Neural cell (in vitro differentiated cells): ENCODE measurements at regions not wholly inside any gene's neighbourhood (a gene's known extent, or its start where the extent isn't known, plus 50 kb on each side); places are given as distances from the start of the nearest gene placed in this dataset.

Experiments
- H2AFZ ChIP-seq: fragments of 200-600, 300-800 bp; sonication (generic), shearing (Covaris generic); 2 replicates; pipeline ENCODE4 v1.6.0; 2014; ENCODE audit warnings: low read depth, mild to moderate bottlenecking, antibody characterized with exemption, low read length, moderate library complexity
- H3F3A ChIP-seq: fragments of 200-600 bp; shearing (Covaris generic); 2 replicates; pipeline ENCODE4 v1.6.1; 2016; ENCODE audit warnings: mild to moderate bottlenecking, moderate library complexity, mixed read lengths, antibody characterized with exemption, low read length; ENCODE audit not compliant: insufficient read depth, poor library complexity, severe bottlenecking
- H3K27ac ChIP-seq: fragments of 200-600, 300-800 bp; sonication (generic), shearing (Covaris generic); 2 replicates; pipeline ENCODE4 v1.5.1; 2014; ENCODE audit warnings: mild to moderate bottlenecking, low read length, moderate library complexity
- H3K27me3 ChIP-seq: fragments of 300-800, 200-600 bp; sonication (generic), shearing (Covaris generic); 2 replicates; pipeline ENCODE4 v1.6.0; 2014; ENCODE audit warnings: mild to moderate bottlenecking, low read depth, low read length, moderate library complexity; ENCODE audit not compliant: insufficient read depth
- H3K36me3 ChIP-seq: fragments of 300-800, 200-600 bp; sonication (generic), shearing (Covaris generic); 2 replicates; pipeline ENCODE4 v1.5.1; 2014; ENCODE audit warnings: mild to moderate bottlenecking, antibody characterized with exemption, low read length, moderate library complexity; ENCODE audit not compliant: insufficient read depth
- H3K4me2 ChIP-seq: fragments of 300-800, 200-600 bp; sonication (generic), shearing (Covaris generic); 2 replicates; pipeline ENCODE4 v1.6.0; 2014; ENCODE audit warnings: mild to moderate bottlenecking, low read length
- H3K4me3 ChIP-seq: fragments of 300-800, 200-600 bp; sonication (generic), shearing (Covaris generic); 2 replicates; pipeline ENCODE4 v1.5.1; 2014; ENCODE audit warnings: mild to moderate bottlenecking, low read length, moderate library complexity
- H3K79me2 ChIP-seq: fragments of 200-600 bp; shearing (Covaris generic); replicated peaks from 2 replicates; pipeline ENCODE4 v1.6.0; 2014; ENCODE audit warnings: mild to moderate bottlenecking, low read length, moderate library complexity; ENCODE audit not compliant: insufficient read depth
- H3K9ac ChIP-seq: fragments of 300-800, 200-600 bp; sonication (generic), shearing (Covaris generic); 2 replicates; pipeline ENCODE4 v1.6.1; 2016; ENCODE audit warnings: mild to moderate bottlenecking, low read length, mixed read lengths
- H3K9me2 ChIP-seq: fragments of 200-600 bp; shearing (Covaris generic); 2 replicates; pipeline ENCODE4 v1.6.1; 2016; ENCODE audit warnings: mild to moderate bottlenecking, low read length, mixed read lengths; ENCODE audit not compliant: insufficient read depth
- H3K9me3 ChIP-seq: fragments of 200-600, 300-800 bp; sonication (generic), shearing (Covaris generic); 2 replicates; pipeline ENCODE4 v1.6.1; 2016; ENCODE audit warnings: mild to moderate bottlenecking, mixed run types, low read length, moderate library complexity, mixed read lengths
- H4K20me1 ChIP-seq: fragments of 200-600 bp; shearing (Covaris generic); 2 replicates; pipeline ENCODE4 v1.6.1; 2016; ENCODE audit warnings: mild to moderate bottlenecking, mixed run types; ENCODE audit not compliant: insufficient read depth
- EP300 ChIP-seq: fragments of 450-650 bp; conservative IDR thresholded peaks from 2 replicates; pipeline ENCODE4 v1.6.1; 2014; ENCODE audit warnings: antibody characterized with exemption, mild to moderate bottlenecking, moderate library complexity; ENCODE audit not compliant: poor library complexity, severe bottlenecking
- EZH2 ChIP-seq: fragments of 200-600, 300-800 bp; shearing (Covaris generic), sonication (generic); IDR thresholded peaks from 2 replicates; pipeline ENCODE4 v1.6.1; 2014; ENCODE audit warnings: antibody characterized with exemption, low read length, borderline replicate concordance, mild to moderate bottlenecking; ENCODE audit not compliant: insufficient read depth, poor library complexity, severe bottlenecking
- MXI1 ChIP-seq: fragments of 450-650 bp; conservative IDR thresholded peaks from 2 replicates; pipeline ENCODE4 v1.6.1; 2014; ENCODE audit warnings: antibody characterized with exemption, mild to moderate bottlenecking; ENCODE audit not compliant: poor library complexity, severe bottlenecking
- POLR2AphosphoS5 ChIP-seq: IDR thresholded peaks from 2 replicates; pipeline ENCODE4 v1.6.1; 2012
- RAD21 ChIP-seq: fragments of 450-650 bp; conservative IDR thresholded peaks from 2 replicates; pipeline ENCODE4 v1.6.1; 2014; ENCODE audit warnings: antibody characterized with exemption, mild to moderate bottlenecking, moderate library complexity
- REST ChIP-seq: IDR thresholded peaks from 2 replicates; pipeline ENCODE4 v1.6.1; 2012; ENCODE audit warnings: borderline replicate concordance
- SMC3 ChIP-seq: fragments of 450-650 bp; conservative IDR thresholded peaks from 2 replicates; pipeline ENCODE4 v1.6.1; 2014; ENCODE audit warnings: antibody characterized with exemption, mild to moderate bottlenecking, moderate library complexity; ENCODE audit not compliant: poor library complexity
- TAF1 ChIP-seq: IDR thresholded peaks from 2 replicates; pipeline ENCODE4 v1.6.1; 2012; ENCODE audit warnings: low read depth

GRCh38 chr1:87598429-87598828 is 269.7 kb downstream of the LMO4 start:
- Histone ChIP-seq H3K27ac (no peak overlapping the region), H3K4me2 (no peak overlapping the region), H2AFZ (no peak overlapping the region), H3K4me3 (no peak overlapping the region), H3K9ac (no peak overlapping the region), H4K20me1 (no peaks in the 10 kb centered on the region), H3K79me2 (no peaks in the 10 kb centered on the region), H3K9me2 (no peaks in the 10 kb centered on the region), H3F3A (peaks cover 9% of the 10 kb centered on the region), H3K36me3 (no peaks in the 10 kb centered on the region), H3K9me3 (no peaks in the 10 kb centered on the region), H3K27me3 (no peaks in the 10 kb centered on the region)
- no peak for TF ChIP-seq SMC3
- no peak for TF ChIP-seq MXI1
- TF ChIP-seq TAF1, result no peak
- no peak for TF ChIP-seq RAD21
- no peak for TF ChIP-seq EP300
- no peak for TF ChIP-seq REST
- TF ChIP-seq EZH2, result no peak
- TF ChIP-seq POLR2AphosphoS5, result no peak

DNA sequence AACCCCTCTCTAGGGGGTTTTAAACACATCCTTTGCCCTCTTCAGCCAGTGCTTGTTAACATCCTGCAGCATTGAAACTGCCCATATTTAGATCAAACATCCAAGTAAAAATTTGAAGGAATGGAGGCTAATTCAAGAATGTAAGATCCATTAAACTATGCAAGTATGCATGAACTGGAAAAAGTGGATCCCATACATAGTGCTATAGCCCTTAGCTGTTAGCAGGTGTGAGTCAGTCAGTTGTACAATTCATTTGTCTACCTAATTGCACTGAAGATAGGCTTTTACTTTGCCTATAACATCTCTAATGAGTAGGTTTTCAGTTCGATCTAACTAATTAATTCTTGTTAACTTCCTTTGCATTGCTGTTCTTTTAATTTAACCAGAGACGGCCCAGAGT is 270.9 kb downstream of the LMO4 start:
- H2AFZ ChIP-seq, result no peak overlapping the region
- H3K4me2 ChIP-seq, result no peak overlapping the region
- H4K20me1 ChIP-seq, result no peaks in the 10 kb centered on the region
- no peaks in the 10 kb centered on the region for H3K36me3 ChIP-seq
- no peak overlapping the region for H3K27ac ChIP-seq
- no peak for TF ChIP-seq REST
- no peak for TF ChIP-seq POLR2AphosphoS5
- H3K4me3 ChIP-seq, result no peak overlapping the region
- H3F3A ChIP-seq, result peaks cover 14% of the 10 kb centered on the region
- H3K9me2 ChIP-seq, result no peaks in the 10 kb centered on the region
- no peak overlapping the region for H3K9ac ChIP-seq
- no peaks in the 10 kb centered on the region for H3K79me2 ChIP-seq
- H3K9me3 ChIP-seq, result no peaks in the 10 kb centered on the region
- no peaks in the 10 kb centered on the region for H3K27me3 ChIP-seq
